ENCODE measurements at regions not wholly inside any gene's neighbourhood (a gene's known extent, or its start where the extent isn't known, plus 50 kb on each side); places are given as distances from the start of the nearest gene placed in this dataset.

- no peak for TF ChIP-seq ZNF224 (CRISPR knock-in tag; IDR thresholded peaks at IDR 0.05)
- no peak for TF ChIP-seq NFE2L1 (CRISPR knock-in tag; IDR thresholded peaks at IDR 0.05; ENCODE audit: borderline replicate concordance)
- TF ChIP-seq POLR2AphosphoS5 (IDR thresholded peaks at IDR 0.05; ENCODE audit: low read depth, low read length): no peak
Measured at GRCh38 chr5:60437308-60437707, 262.7 kb downstream of the DEPDC1B start.
